SHP77 treated with DMSO at 0.1 percent for 48 hours (cell line): ENCODE measurements at regions not wholly inside any gene's neighbourhood (a gene's known extent, or its start where the extent isn't known, plus 50 kb on each side); places are given as distances from the start of the nearest gene placed in this dataset.
"Not testable (repeated sequence)": the region's sequence is repeated elsewhere in the genome, so short reads cannot be mapped to it uniquely, and the experiment has no call there.

ENCODE experiments used
- DNase-seq: peaks from one replicate; lab custom pipeline; 2025; lab: John Stamatoyannopoulos, UW

- DNase-seq, result no peak
Observed at GRCh38 chr6:50995036-50995435, 176.4 kb downstream of the TFAP2B start.

DNA sequence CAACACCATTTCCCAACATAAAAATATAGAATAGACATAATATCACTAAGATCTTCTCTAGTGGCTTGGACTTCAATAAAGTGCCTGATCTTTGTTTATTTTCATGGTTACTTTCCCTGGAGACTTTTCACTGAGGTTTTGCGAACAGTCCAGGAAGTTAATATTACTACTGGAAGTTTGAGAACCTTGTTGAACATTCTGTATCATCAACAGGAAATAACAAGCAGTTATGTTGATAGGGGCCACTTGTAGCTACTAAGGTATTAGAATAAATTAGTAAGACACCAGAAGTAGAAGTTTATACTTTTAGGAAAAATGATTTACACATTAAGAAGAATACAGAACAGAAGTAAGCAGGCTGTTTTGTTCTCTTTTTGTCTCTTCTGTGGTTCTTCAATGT is 180.2 kb downstream of the TFAP2B start:
- no peak for DNase-seq

DNA sequence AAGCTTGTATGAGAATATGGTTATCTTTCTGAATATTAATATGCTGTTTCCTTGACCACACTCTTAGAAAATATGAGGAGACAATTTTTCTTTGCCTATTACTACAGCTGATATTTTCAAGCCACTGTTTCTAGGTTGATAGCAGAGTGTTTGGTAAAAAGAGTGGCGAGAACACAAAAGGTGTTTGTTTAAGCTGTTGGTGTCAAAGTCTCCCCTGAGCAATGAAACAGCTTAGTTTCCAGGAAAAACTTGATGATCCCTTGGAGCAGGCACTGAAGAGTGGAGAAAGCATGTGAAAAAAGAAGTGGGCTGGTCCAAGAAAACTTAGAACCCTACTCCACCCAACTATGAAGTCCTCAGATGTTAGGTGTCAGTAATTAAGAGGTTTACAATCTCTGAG is 182.7 kb downstream of the TFAP2B start:
- DNase-seq, result no peak

DNA sequence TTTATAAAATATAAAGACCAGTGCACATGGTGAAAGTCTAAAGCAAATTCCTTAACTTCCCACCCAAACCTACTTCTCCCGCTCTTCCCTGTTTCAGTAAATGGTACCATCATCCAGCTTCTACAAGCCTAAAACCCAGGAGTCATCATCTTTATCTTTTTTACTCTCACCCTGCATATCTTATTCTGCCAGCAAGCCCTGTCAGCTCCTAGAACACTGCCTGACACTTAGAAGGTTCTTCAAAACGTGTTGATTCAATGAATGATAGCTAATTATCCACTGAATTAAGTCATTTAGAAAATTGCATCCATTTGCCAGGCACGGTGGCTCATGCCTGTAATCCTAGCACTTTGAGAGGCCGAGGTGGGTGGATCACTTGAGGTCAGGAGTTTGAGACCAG is 185.7 kb downstream of the TFAP2B start:
- DNase-seq, result no peak

DNA sequence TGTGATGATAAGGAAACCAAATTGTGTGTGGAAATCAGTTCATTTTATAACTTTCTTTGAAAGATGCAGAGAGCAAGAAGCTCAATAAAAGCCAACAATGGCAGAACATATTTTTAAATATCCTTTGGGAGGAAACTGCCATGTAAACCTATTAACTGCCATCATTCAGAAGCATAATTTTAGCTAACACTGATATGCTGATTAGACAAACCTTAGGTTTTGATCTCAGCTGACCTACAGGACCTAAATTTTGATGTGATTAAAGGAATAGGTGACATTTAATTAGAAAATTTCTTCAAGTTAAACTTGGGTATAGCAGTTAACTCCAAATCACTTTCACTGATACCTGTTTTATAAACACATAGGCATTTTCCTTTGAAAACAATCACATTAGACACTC is 187.1 kb downstream of the TFAP2B start:
- no peak for DNase-seq

DNA sequence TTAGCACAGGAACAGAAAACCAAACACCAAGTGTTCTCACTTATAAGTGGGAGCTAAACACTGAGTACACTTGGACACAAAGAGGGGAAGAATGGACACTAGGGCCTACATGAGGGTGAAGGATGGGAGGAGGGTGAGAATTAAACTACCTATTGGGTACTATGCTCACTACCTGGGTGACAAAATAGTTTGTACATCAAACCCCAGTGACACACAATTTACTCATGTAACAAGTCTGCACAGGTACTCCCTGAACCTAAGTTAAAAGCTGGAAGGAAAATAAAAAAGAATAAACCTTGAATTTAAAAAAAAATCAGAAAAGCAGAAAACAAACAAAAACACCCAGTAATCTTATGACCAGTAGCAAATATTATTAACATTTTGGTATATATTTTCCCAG is 188.6 kb downstream of the TFAP2B start:
- no peak for DNase-seq

- not testable (repeated sequence) for DNase-seq
Observed at GRCh38 chr6:51008693-51009092, 190.0 kb downstream of the TFAP2B start.

DNA sequence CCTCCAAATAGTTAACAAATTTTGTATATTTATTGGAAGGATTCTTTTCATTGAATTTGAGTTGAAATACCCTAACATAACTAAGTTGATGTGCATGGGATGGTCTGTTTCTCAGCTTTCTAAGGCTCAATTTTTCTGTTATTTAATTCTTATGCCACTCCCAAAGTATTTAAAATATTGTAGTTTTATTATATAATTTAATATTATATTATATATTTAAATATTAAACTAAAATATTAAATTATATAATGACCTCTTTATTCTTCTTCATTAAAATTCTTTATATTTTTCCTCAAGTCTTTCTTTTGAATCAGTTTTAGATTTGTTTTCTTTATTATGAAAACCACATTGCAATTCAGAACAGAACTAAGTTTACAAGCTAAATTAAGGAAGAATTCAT is 194.7 kb downstream of the TFAP2B start:
- no peak for DNase-seq

- DNase-seq, result no peak
Observed at GRCh38 chr6:51015394-51015793, 196.7 kb downstream of the TFAP2B start.

- no peak for DNase-seq
Observed at GRCh38 chr6:51016489-51016888, 197.8 kb downstream of the TFAP2B start.

GRCh38 chr6:51019806-51020205 is 201.1 kb downstream of the TFAP2B start:
- no peak for DNase-seq

DNA sequence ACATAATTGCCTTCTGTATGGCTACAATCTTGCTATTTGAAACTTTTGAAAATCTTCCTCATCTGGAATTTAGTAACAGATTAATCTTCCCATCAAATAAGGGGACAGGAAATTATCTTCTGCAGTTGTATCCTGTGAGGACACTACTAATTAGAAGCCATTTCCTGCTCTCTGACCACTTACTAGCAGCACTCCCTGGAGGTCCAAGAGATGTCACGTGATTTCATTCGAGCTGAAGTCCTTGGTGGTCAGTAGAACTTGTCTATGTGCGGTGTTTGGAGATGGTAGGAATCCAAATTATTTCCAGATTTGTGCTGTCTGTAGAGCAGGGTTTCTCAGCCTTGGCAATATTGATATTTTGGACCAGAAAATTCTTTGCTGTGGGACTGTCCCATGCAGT is 202.5 kb downstream of the TFAP2B start:
- DNase-seq, result no peak

DNA sequence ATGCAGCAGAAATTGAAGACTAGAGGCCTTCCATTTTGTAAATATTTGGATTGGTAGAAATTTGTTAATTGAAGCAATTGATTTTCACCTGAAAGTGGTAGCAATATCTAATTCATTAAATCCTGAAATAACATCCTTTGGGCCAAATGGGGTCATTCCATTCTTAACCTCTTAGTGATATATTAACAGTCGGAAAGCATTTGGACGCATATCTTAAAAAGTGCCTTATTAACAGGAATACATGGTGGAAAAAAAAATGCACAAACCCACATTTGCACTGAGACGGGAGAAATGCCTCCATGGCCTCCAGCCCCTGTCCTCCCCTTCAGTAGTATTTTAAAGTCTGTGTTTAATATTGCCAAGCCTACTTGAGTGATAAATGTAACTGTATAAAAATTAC is 205.5 kb downstream of the TFAP2B start:
- DNase-seq, result no peak

GRCh38 chr6:51025082-51025777 is 206.6 kb downstream of the TFAP2B start:
- DNase-seq, result no peak

DNA sequence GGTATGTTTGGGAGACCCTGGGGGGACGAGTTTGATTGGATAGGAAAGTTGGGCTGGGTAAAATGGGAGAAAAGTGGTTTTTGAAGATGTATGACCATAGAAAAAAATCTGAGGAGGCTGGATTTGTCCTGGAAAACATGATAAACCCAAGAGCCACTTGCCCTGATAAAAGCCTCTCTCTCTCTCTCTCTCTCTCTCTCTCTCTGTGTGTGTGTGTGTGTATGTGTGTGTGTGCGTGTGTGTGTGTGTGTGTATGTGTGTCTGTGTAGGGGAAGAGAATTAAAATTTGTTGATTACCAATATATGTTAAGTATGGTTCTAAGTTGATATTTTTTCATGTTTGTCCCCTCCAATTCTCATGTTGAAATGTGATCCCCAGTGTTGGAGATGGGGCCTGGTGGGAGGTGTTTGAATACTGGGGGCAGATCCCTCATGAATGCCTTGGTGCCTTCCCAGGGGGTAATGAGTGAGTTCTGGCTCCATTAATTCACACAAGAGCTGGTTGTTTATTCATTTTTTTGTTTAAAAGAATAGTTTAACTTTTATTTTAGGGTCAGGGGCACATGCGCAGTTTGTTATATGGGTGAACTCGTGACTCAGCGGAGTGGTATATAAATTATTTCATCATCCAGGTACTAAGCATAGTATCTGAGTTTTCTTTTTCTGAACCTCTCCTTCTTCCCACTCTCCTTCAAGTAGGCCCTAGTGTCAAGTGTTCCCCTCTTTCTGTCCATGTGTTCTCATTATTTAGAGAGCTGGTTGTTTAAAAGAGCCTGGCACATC is 208.8 kb downstream of the TFAP2B start:
- no peak for DNase-seq

DNA sequence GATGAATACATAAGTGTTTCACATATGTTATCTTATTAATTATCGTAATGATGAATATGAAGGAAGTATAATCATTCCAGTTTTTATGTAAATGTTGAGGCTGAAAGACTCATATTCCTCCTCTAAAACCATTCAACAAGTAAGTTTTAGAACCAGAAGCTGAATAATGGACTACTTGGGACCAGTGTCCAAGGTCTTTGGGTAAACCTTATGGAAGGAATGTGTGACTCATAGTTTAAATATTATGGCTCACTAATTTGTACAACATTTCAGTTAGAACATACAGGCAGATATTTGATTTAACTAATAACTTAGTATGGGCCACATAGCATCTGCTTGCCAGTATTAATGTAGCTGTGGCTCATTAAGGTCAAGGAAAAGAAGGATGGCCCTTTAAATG is 209.6 kb downstream of the TFAP2B start:
- DNase-seq, result no peak

DNA sequence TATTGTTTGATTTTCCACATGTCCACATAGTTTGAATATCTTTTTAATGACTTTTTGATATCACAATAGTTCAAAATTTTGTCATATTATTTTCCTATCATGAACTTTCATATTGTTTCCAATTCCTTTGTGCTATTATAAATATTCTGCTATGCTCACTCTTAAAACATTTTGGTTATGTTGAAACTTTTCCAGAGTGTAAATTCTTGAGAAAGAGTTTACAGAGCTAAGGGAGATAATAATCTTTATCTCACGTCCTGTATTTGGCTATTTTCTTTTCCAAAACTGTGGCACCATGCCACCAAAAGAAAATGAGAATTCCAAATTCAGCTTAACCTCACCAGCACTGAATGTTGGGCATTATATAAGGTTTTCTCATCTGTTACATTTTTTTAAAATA is 210.9 kb downstream of the TFAP2B start:
- no peak for DNase-seq

- DNase-seq, result no peak
Observed at GRCh38 chr6:51045548-51045947, 226.9 kb downstream of the TFAP2B start.

- no peak for DNase-seq
Observed at GRCh38 chr6:51049288-51049982, 230.8 kb downstream of the TFAP2B start.

- no peak for DNase-seq
Observed at GRCh38 chr6:51049983-51050877, 231.6 kb downstream of the TFAP2B start.

- DNase-seq, result not testable (repeated sequence)
Observed at GRCh38 chr6:51052716-51053115, 234.0 kb downstream of the TFAP2B start.

GRCh38 chr6:51055316-51055715 is 236.6 kb downstream of the TFAP2B start:
- not testable (repeated sequence) for DNase-seq
